ENCODE measurements at regions not wholly inside any gene's neighbourhood (a gene's known extent, or its start where the extent isn't known, plus 50 kb on each side); places are given as distances from the start of the nearest gene placed in this dataset.
"Not testable (repeated sequence)": the region's sequence is repeated elsewhere in the genome, so short reads cannot be mapped to it uniquely, and the experiment has no call there.

- WGBS = 85% methylated on average over 3 of the region's 3 CpGs
These were observed 101.1 kb upstream of the TMEM132E start for GRCh38 chr17:34478244-34478643.

GRCh38 chr17:34475296-34475695 lies 104.1 kb upstream of the TMEM132E start:
- intact Hi-C loops (cut with DNase I) = no loop called here
- no peak for DNase-seq (ENCODE audit: low spot score)
- H3K27me3 ChIP-seq (replicated peaks; ENCODE audit: insufficient read depth) = no peaks in the 10 kb centered on the region
- no peak overlapping the region for H3K27ac ChIP-seq
- TF ChIP-seq, protein P1, sequence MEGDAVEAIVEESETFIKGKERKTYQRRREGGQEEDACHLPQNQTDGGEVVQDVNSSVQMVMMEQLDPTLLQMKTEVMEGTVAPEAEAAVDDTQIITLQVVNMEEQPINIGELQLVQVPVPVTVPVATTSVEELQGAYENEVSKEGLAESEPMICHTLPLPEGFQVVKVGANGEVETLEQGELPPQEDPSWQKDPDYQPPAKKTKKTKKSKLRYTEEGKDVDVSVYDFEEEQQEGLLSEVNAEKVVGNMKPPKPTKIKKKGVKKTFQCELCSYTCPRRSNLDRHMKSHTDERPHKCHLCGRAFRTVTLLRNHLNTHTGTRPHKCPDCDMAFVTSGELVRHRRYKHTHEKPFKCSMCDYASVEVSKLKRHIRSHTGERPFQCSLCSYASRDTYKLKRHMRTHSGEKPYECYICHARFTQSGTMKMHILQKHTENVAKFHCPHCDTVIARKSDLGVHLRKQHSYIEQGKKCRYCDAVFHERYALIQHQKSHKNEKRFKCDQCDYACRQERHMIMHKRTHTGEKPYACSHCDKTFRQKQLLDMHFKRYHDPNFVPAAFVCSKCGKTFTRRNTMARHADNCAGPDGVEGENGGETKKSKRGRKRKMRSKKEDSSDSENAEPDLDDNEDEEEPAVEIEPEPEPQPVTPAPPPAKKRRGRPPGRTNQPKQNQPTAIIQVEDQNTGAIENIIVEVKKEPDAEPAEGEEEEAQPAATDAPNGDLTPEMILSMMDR (IDR thresholded peaks at IDR 0.05) = no peak
- TF ChIP-seq POLR2A (IDR thresholded peaks at IDR 0.05) = no peak
- no peak for TF ChIP-seq POLR2AphosphoS5 (IDR thresholded peaks at IDR 0.05)
- no peaks in the 10 kb centered on the region for H3K36me3 ChIP-seq
- no peaks in the 10 kb centered on the region for H3K9me3 ChIP-seq
- H3K4me1 ChIP-seq (replicated peaks) = no peaks in the 10 kb centered on the region
- 88% methylated on average over 4 of the region's 4 CpGs for WGBS
- no peak overlapping the region for H3K4me3 ChIP-seq

More at GRCh38 chr17:34478244-34478643, 101.1 kb upstream of the TMEM132E start:
- Histone ChIP-seq H3K4me3 (no peak overlapping the region), H3K9me3 (no peaks in the 10 kb centered on the region), H3K36me3 (no peaks in the 10 kb centered on the region), H3K4me1 (replicated peaks) (no peaks in the 10 kb centered on the region), H3K27me3 (replicated peaks; ENCODE audit: insufficient read depth) (no peaks in the 10 kb centered on the region), H3K27ac (no peak overlapping the region)
- no peak for DNase-seq (ENCODE audit: low spot score)
- intact Hi-C loops (cut with DNase I) = no loop called here
- TF ChIP-seq POLR2AphosphoS5 (IDR thresholded peaks at IDR 0.05) (no peak), POLR2A (IDR thresholded peaks at IDR 0.05) (no peak)
- TF ChIP-seq, protein P1 (IDR thresholded peaks at IDR 0.05) = no peak

DNA sequence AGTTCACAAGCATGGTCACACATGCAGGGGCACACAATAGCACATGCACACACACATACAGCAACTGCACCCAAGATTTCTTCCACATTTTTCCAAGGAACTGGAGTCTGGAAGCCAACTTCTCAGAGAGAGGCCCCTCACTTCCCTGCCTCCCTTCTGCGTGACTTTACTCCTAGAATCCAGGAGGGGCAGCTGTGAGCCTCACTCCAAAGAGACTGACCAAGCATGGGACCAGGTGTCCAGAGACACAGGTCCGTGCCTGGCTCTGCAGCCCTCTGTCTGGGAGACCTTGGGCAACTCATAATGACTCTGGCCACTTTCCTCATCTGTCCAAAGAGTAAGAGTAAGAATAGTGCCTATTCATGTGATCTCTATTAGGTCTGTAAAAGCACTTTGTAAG lies 104.7 kb upstream of the TMEM132E start:
- no peaks in the 10 kb centered on the region for H3K9me3 ChIP-seq
- 80% methylated on average over 1 of the region's 2 CpGs for WGBS
- TF ChIP-seq POLR2AphosphoS5 (IDR thresholded peaks at IDR 0.05) (no peak), POLR2A (IDR thresholded peaks at IDR 0.05) (no peak)
- TF ChIP-seq, protein P1 (IDR thresholded peaks at IDR 0.05) = no peak
- H3K4me3 ChIP-seq = no peak overlapping the region
- no peaks in the 10 kb centered on the region for H3K36me3 ChIP-seq
- H3K27me3 ChIP-seq (replicated peaks; ENCODE audit: insufficient read depth) = no peaks in the 10 kb centered on the region
- intact Hi-C loops (cut with DNase I) = no loop called here
- no peak for DNase-seq (ENCODE audit: low spot score)
- no peaks in the 10 kb centered on the region for H3K4me1 ChIP-seq (replicated peaks)
- H3K27ac ChIP-seq = no peak overlapping the region

GRCh38 chr17:34472363-34472762 lies 107.0 kb upstream of the TMEM132E start:
- H3K27me3 ChIP-seq (replicated peaks; ENCODE audit: insufficient read depth) = no peaks in the 10 kb centered on the region
- WGBS = 89% methylated on average over 1 of the region's 1 CpG

DNA sequence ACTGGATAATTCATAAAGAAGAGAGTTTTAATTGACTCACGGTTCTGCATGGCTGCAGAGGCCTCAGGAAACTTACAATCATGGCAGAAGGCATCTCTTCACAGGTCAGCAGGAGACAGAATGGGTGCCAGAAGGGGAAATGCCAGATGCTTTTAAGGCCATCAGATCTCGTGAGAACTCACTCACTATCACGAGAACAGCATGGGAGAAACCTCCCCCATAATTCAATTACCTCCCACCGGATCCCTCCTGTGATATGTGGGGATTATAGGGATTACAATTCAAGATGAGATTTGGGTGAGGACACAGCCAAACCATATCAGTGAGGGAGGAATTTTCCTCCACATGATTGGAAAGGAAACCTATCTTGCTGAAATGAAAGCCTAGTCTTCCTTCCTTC lies 108.1 kb upstream of the TMEM132E start:
- WGBS = 55% methylated on average over 4 of the region's 4 CpGs
- DNase-seq (ENCODE audit: low spot score); H3K9me3 ChIP-seq; H3K27me3 ChIP-seq (replicated peaks; ENCODE audit: insufficient read depth); intact Hi-C loops (cut with DNase I); H3K36me3 ChIP-seq; H3K4me3 ChIP-seq; H3K27ac ChIP-seq; H3K4me1 ChIP-seq (replicated peaks): not testable (repeated sequence)

More at GRCh38 chr17:34472363-34472762, 107.0 kb upstream of the TMEM132E start:
- Histone ChIP-seq H3K36me3 (no peaks in the 10 kb centered on the region), H3K4me1 (replicated peaks) (no peaks in the 10 kb centered on the region), H3K4me3 (no peak overlapping the region), H3K9me3 (no peaks in the 10 kb centered on the region), H3K27ac (no peak overlapping the region)
- TF ChIP-seq POLR2A (IDR thresholded peaks at IDR 0.05) (no peak), POLR2AphosphoS5 (IDR thresholded peaks at IDR 0.05) (no peak)
- TF ChIP-seq, protein P1 (IDR thresholded peaks at IDR 0.05) = no peak
- intact Hi-C loops (cut with DNase I) = no loop called here
- no peak for DNase-seq (ENCODE audit: low spot score)

Data from prostate gland (tissue), 2 donors.